Heart left ventricle (tissue), 13 donors: ENCODE measurements at regions not wholly inside any gene's neighbourhood (a gene's known extent, or its start where the extent isn't known, plus 50 kb on each side); places are given as distances from the start of the nearest gene placed in this dataset.

Experiments
- POLR2A ChIP-seq, 2 donors: fragments of 450-650 bp; IDR thresholded peaks; one replicate each; pipeline ENCODE4 v1.6.1; 2017; ENCODE audit warnings: antibody characterized with exemption in 2 of 2, mild to moderate bottlenecking in 2 of 2, moderate library complexity in 2 of 2
- TF ChIP-seq, protein P1 (sequence below), 12 donors: fragments of 200-600 bp; sonication (generic) in 4 of 12; IDR thresholded peaks; one replicate each; pipeline versions ENCODE4 v1.5.0 to v1.8.0; 2018 to 2022; ENCODE audit warnings: antibody characterized with exemption in 12 of 12, mild to moderate bottlenecking in 5 of 12
- donor health status: ischemic (EF 13 %, LVEDD 7.1; RV severe dilation, severe dysfunction).
- donor health status: DM: no; HTN: yes; CAD: no.
- donor health status: DM: no; HTN: no; CAD: no.
- donor health status: ischemic (EF 25% LVEDD 6.9; RV normal size, moderate dysfunction).
- donor health status: ischemic (EF 25% LVEDD 5.7; RV mildly dilated, moderate dysfunction).
- donor health status: ischemic (EF 35%, LVEDD 5.7; RV mildly dilated, moderate dysfunction).
- donor health status: nonischemic (EF 11% LVEDD 7.7; RV severe dilation, severe dysfunction).
- donor health status: DM: yes; HTN: yes; CAD: no.
- donor health status: PGD.
- donor health status: ischemic (EF 29% LVEDD 5.4; RV normal size, mild dysfunction).
- donor health status: nonischemic (EF 23%, LVEDD 6.1; RV moderate dilation, normal function).

- TF ChIP-seq, protein P1, sequence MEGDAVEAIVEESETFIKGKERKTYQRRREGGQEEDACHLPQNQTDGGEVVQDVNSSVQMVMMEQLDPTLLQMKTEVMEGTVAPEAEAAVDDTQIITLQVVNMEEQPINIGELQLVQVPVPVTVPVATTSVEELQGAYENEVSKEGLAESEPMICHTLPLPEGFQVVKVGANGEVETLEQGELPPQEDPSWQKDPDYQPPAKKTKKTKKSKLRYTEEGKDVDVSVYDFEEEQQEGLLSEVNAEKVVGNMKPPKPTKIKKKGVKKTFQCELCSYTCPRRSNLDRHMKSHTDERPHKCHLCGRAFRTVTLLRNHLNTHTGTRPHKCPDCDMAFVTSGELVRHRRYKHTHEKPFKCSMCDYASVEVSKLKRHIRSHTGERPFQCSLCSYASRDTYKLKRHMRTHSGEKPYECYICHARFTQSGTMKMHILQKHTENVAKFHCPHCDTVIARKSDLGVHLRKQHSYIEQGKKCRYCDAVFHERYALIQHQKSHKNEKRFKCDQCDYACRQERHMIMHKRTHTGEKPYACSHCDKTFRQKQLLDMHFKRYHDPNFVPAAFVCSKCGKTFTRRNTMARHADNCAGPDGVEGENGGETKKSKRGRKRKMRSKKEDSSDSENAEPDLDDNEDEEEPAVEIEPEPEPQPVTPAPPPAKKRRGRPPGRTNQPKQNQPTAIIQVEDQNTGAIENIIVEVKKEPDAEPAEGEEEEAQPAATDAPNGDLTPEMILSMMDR (IDR thresholded peaks at IDR 0.05), result no peak
- no peak for TF ChIP-seq POLR2A (IDR thresholded peaks at IDR 0.05)
Measured at GRCh38 chr20:29301624-29302259, 1955.7 kb upstream of the DEFB115 start.
